Hepatocyte (in vitro differentiated cells): ENCODE measurements at regions not wholly inside any gene's neighbourhood (a gene's known extent, or its start where the extent isn't known, plus 50 kb on each side); places are given as distances from the start of the nearest gene placed in this dataset.

Experiments used
- DNase-seq: peaks from one replicate; pipeline ENCODE4 v3.0.0-alpha.2; 2016; ENCODE audit warnings: low spot score
- H2AFZ ChIP-seq: fragments of 200-600 bp; sonication (generic); 2 replicates; pipeline ENCODE4 v1.6.0; 2016; ENCODE audit warnings: antibody characterized with exemption, mild to moderate bottlenecking
- H3K27ac ChIP-seq: fragments of 200-600 bp; sonication (generic); 2 replicates; pipeline ENCODE4 v1.5.1; 2016; ENCODE audit warnings: mild to moderate bottlenecking
- H3K27me3 ChIP-seq: fragments of 200-600 bp; sonication (generic); 2 replicates; pipeline ENCODE4 v1.6.1; 2016
- H3K36me3 ChIP-seq: fragments of 200-600 bp; sonication (generic); replicated peaks from 2 replicates; pipeline ENCODE4 v1.5.1; 2016; ENCODE audit warnings: low read depth; ENCODE audit not compliant: insufficient read depth
- H3K4me1 ChIP-seq: fragments of 200-600 bp; sonication (generic); 2 replicates; pipeline ENCODE4 v1.5.1; 2016; ENCODE audit warnings: mild to moderate bottlenecking, moderate library complexity; ENCODE audit not compliant: insufficient read depth
- H3K4me2 ChIP-seq: fragments of 200-600 bp; sonication (generic); 2 replicates; pipeline ENCODE4 v1.6.0; 2016
- H3K4me3 ChIP-seq: fragments of 200-600 bp; sonication (generic); 2 replicates; pipeline ENCODE4 v1.5.1; 2016; ENCODE audit warnings: mild to moderate bottlenecking
- H3K79me2 ChIP-seq: fragments of 200-600 bp; sonication (generic); 2 replicates; pipeline ENCODE4 v1.6.0; 2017; ENCODE audit warnings: mild to moderate bottlenecking
- H3K9me2 ChIP-seq: fragments of 200-600 bp; sonication (generic); replicated peaks from 2 replicates; pipeline ENCODE4 v1.6.0; 2017; ENCODE audit warnings: mild to moderate bottlenecking; ENCODE audit not compliant: insufficient read depth
- H3K9me3 ChIP-seq: fragments of 200-600 bp; sonication (generic); 2 replicates; pipeline ENCODE4 v1.5.1; 2016; ENCODE audit warnings: low read depth, mild to moderate bottlenecking
- H4K20me1 ChIP-seq: fragments of 200-600 bp; sonication (generic); 2 replicates; pipeline ENCODE4 v1.6.0; 2016; ENCODE audit warnings: mild to moderate bottlenecking; ENCODE audit not compliant: insufficient read depth, poor library complexity, severe bottlenecking
- EZH2 ChIP-seq: fragments of 200-600 bp; sonication (generic); IDR thresholded peaks from 2 replicates; pipeline ENCODE4 v1.6.1; 2016; ENCODE audit warnings: antibody characterized with exemption, mild to moderate bottlenecking, borderline replicate concordance
- EZH2phosphoT487 ChIP-seq: fragments of 200-600 bp; sonication (generic); IDR thresholded peaks from one replicate; pipeline ENCODE4 v1.6.1; 2018; ENCODE audit warnings: antibody characterized with exemption, mild to moderate bottlenecking, low read depth, moderate library complexity; ENCODE audit not compliant: unreplicated experiment, severe bottlenecking
- WGBS: methylation state at CpG from one replicate; pipeline ENCODE4 v1.1.6; 2016; ENCODE audit warnings: low lambda C conversion rate; ENCODE audit errors: missing lambda C conversion rate; 5-methylcytosine and 5-hydroxymethylcytosine counted together
- TF ChIP-seq, protein P1 (sequence below): fragments of 200-600 bp; sonication (generic); IDR thresholded peaks from 2 replicates; pipeline ENCODE4 v1.5.1; 2016; ENCODE audit warnings: antibody characterized with exemption, mild to moderate bottlenecking; ENCODE audit not compliant: poor library complexity

DNA sequence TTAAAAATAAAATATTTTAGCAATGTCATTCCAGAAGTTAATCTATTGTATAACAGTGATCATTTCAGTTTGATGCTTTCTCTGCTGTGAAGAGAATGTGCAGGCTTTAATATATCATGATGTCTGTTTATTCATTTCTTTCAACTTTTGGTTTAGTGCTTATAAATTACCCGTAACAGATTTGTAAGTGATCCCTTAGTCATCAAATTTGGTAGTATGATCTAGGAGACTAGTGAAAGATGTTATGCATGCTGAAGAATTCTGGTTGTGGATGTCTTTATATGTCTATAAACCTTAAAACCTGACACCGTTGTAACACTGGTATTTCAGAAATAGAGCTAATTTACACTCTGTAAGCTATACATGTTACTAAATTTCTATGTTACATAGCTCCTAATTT lies 260.4 kb downstream of the CPS1 start:
- TF ChIP-seq EZH2: no peak
- no peak for TF ChIP-seq EZH2phosphoT487
- TF ChIP-seq, protein P1, sequence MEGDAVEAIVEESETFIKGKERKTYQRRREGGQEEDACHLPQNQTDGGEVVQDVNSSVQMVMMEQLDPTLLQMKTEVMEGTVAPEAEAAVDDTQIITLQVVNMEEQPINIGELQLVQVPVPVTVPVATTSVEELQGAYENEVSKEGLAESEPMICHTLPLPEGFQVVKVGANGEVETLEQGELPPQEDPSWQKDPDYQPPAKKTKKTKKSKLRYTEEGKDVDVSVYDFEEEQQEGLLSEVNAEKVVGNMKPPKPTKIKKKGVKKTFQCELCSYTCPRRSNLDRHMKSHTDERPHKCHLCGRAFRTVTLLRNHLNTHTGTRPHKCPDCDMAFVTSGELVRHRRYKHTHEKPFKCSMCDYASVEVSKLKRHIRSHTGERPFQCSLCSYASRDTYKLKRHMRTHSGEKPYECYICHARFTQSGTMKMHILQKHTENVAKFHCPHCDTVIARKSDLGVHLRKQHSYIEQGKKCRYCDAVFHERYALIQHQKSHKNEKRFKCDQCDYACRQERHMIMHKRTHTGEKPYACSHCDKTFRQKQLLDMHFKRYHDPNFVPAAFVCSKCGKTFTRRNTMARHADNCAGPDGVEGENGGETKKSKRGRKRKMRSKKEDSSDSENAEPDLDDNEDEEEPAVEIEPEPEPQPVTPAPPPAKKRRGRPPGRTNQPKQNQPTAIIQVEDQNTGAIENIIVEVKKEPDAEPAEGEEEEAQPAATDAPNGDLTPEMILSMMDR: no peak
- no peaks in the 10 kb centered on the region for H4K20me1 ChIP-seq
- H3K36me3 ChIP-seq: no peaks in the 10 kb centered on the region
- no peak overlapping the region for H3K27ac ChIP-seq
- no peaks in the 10 kb centered on the region for H3K27me3 ChIP-seq
- DNase-seq: no peak
- 92% methylated on average over 2 of the region's 2 CpGs for WGBS
- no peaks in the 10 kb centered on the region for H3K9me3 ChIP-seq
- no peaks in the 10 kb centered on the region for H3K9me2 ChIP-seq
- no peak overlapping the region for H3K4me2 ChIP-seq
- H3K4me1 ChIP-seq: no peaks in the 10 kb centered on the region
- no peak overlapping the region for H3K4me3 ChIP-seq
- no peak overlapping the region for H2AFZ ChIP-seq
- no peaks in the 10 kb centered on the region for H3K79me2 ChIP-seq

DNA sequence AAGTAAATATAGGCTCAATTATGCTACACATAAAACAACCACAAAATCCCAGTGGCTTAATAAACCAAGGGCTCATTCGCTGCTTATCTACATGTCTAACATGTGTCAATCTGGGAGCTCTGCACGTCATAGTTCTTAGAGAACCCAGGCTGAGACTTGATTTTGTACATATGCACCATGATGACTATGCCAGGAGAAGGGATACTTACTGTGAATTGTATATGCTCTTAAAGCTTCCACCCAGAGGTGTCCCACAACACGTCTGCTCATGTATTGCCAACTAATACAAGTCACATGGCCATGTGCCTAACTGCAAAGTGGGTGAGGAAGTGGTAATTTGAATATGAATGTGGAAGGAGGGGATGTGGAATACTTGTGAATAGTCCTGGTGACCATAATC lies 262.1 kb downstream of the CPS1 start:
- peak; percentile 8 for DNase-seq
- Histone ChIP-seq H3K4me3 (no peak overlapping the region), H3K36me3 (no peaks in the 10 kb centered on the region), H3K27me3 (no peaks in the 10 kb centered on the region), H3K9me3 (no peaks in the 10 kb centered on the region), H3K27ac (no peak overlapping the region), H3K4me2 (no peak overlapping the region), H2AFZ (no peak overlapping the region), H3K9me2 (no peaks in the 10 kb centered on the region), H3K79me2 (no peaks in the 10 kb centered on the region), H3K4me1 (no peaks in the 10 kb centered on the region), H4K20me1 (no peaks in the 10 kb centered on the region)
- TF ChIP-seq, protein P1: no peak
- TF ChIP-seq EZH2: no peak
- no peak for TF ChIP-seq EZH2phosphoT487
- 71% methylated on average over 3 of the region's 3 CpGs for WGBS

DNA sequence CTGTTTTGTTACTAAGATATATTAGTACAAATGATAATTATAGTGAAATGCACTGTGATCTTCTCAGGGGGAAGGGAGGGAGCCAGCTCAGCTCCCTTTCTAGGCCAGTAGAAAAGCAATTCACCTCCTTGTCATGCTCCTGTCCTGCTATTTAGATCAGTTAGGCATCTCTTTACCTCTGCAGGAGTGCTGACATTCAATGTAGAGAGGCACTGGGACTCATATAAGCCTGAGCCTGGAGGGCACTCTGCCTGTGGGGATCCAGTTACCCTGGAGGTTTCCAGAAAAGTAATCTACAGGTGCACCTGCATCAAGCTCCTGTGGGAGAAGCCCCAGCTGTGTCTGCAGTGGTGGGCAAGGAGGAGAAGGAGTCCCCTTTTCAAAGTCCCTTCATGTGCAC lies 277.0 kb downstream of the CPS1 start:
- Histone ChIP-seq H3K79me2 (no peaks in the 10 kb centered on the region), H3K36me3 (no peaks in the 10 kb centered on the region), H3K9me3 (no peaks in the 10 kb centered on the region), H2AFZ (no peak overlapping the region), H3K27me3 (no peaks in the 10 kb centered on the region), H3K9me2 (no peaks in the 10 kb centered on the region), H3K27ac (no peak overlapping the region), H4K20me1 (no peaks in the 10 kb centered on the region), H3K4me2 (no peak overlapping the region), H3K4me3 (no peak overlapping the region), H3K4me1 (no peaks in the 10 kb centered on the region)
- no peak for TF ChIP-seq EZH2
- no peak for DNase-seq

DNA sequence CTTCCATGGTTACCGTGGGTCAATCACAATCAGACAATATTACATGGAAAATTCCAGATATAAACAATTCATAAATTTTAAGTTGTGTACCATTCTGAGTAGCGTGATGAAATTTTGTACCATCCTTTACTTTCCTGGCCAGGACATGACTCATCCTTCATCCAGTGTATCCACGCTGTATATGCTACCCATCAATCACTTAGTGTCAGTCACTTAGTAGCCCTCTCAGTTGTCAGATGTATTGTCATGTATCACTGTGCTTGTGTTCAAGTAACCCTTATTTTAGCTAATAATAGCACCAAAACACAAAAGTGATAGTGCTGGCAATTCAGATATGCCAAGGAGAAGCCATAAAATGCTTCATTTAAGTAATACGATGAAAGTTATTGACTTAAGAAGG lies 282.6 kb downstream of the CPS1 start:
- Histone ChIP-seq H3K9me2 (no peaks in the 10 kb centered on the region), H3K27me3 (no peaks in the 10 kb centered on the region), H3K36me3 (no peaks in the 10 kb centered on the region), H3K79me2 (no peaks in the 10 kb centered on the region), H3K9me3 (no peaks in the 10 kb centered on the region), H3K4me3 (no peak overlapping the region), H3K4me2 (no peak overlapping the region), H2AFZ (no peak overlapping the region), H4K20me1 (no peaks in the 10 kb centered on the region), H3K27ac (no peak overlapping the region), H3K4me1 (no peaks in the 10 kb centered on the region)
- no peak for DNase-seq
- TF ChIP-seq, protein P1: no peak
- TF ChIP-seq EZH2phosphoT487 (no peak), EZH2 (no peak)
- WGBS: 83% methylated on average over 4 of the region's 4 CpGs
